ENCODE measurements at regions not wholly inside any gene's neighbourhood (a gene's known extent, or its start where the extent isn't known, plus 50 kb on each side); places are given as distances from the start of the nearest gene placed in this dataset.

DNA sequence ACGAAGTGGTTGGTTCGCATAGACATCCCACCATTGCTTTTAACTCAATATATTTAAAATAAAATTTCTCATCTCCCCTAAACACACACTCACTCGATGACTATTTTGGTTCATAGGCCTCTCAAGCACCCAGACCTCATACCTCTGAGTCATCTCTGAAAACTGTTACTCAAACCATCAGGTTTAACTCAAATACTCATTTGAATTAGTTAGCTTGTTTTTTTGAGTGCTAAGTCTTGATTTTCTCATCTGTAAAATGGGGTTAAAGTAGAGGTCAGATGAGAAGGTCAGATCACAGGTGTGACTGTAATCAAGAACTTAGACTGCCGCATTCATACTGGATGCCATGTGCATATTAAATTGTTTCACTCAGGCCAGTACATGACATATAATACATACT, 243.9 kb upstream of the TENT5A start:
- CTCF ChIA-PET, result no interaction called here
- no peak for ATAC-seq
- Mint-ChIP-seq H3K27ac (no peak overlapping the region), H3K4me1 (peaks cover 7% of the 10 kb centered on the region), H3K4me3 (no peak overlapping the region), H3K9me3 (0 out of 2 replicates have a peak, but pooled peaks cover 5% of the 10 kb centered on the region), H3K36me3 (no peaks in the 10 kb centered on the region), H3K27me3 (ENCODE audit: low read depth) (no peaks in the 10 kb centered on the region)
- no peak for DNase-seq (ENCODE audit: low spot score)
- POLR2A ChIA-PET, result no interaction called here
- no peak for TF ChIP-seq JUN (CRISPR knock-in tag; IDR thresholded peaks at IDR 0.05)
- TF ChIP-seq SMAD3 (CRISPR knock-in tag; IDR thresholded peaks at IDR 0.05; ENCODE audit: borderline replicate concordance), result no peak
- TF ChIP-seq, protein P1, sequence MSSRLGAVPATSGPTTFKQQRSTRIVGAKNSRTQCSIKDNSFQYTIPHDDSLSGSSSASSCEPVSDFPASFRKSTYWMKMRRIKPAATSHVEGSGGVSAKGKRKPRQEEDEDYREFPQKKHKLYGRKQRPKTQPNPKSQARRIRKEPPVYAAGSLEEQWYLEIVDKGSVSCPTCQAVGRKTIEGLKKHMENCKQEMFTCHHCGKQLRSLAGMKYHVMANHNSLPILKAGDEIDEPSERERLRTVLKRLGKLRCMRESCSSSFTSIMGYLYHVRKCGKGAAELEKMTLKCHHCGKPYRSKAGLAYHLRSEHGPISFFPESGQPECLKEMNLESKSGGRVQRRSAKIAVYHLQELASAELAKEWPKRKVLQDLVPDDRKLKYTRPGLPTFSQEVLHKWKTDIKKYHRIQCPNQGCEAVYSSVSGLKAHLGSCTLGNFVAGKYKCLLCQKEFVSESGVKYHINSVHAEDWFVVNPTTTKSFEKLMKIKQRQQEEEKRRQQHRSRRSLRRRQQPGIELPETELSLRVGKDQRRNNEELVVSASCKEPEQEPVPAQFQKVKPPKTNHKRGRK (CRISPR knock-in tag; IDR thresholded peaks at IDR 0.05; ENCODE audit: borderline replicate concordance), result no peak
- TF ChIP-seq ELF4 (CRISPR knock-in tag; IDR thresholded peaks at IDR 0.05; ENCODE audit: low read depth), result no peak
- TF ChIP-seq MYBL2 (CRISPR knock-in tag; IDR thresholded peaks at IDR 0.05), result no peak
- TF ChIP-seq RORB (CRISPR knock-in tag; IDR thresholded peaks at IDR 0.05), result no peak
- no peak for TF ChIP-seq IRF2 (CRISPR knock-in tag; IDR thresholded peaks at IDR 0.05; ENCODE audit: borderline replicate concordance, low read depth)
- no peak for TF ChIP-seq MAX (CRISPR knock-in tag; IDR thresholded peaks at IDR 0.05)
- TF ChIP-seq CREM (CRISPR knock-in tag; IDR thresholded peaks at IDR 0.05), result no peak
- TF ChIP-seq ZNF317 (CRISPR knock-in tag; IDR thresholded peaks at IDR 0.05; ENCODE audit: borderline replicate concordance, low read depth), result no peak
- TF ChIP-seq ZNF396 (CRISPR knock-in tag; IDR thresholded peaks at IDR 0.05; ENCODE audit: borderline replicate concordance), result no peak
- TF ChIP-seq ESRRA (CRISPR knock-in tag; IDR thresholded peaks at IDR 0.05; ENCODE audit: borderline replicate concordance), result no peak
- no peak for TF ChIP-seq USF2 (CRISPR knock-in tag; IDR thresholded peaks at IDR 0.05)
- TF ChIP-seq SOX15 (CRISPR knock-in tag; IDR thresholded peaks at IDR 0.05), result no peak
- TF ChIP-seq HMGXB4 (CRISPR knock-in tag; IDR thresholded peaks at IDR 0.05), result no peak
- TF ChIP-seq ZNF671 (CRISPR knock-in tag; IDR thresholded peaks at IDR 0.05), result no peak
- TF ChIP-seq ATF1 (CRISPR knock-in tag; IDR thresholded peaks at IDR 0.05), result no peak
- no peak for TF ChIP-seq ZNF232 (CRISPR knock-in tag; IDR thresholded peaks at IDR 0.05)
- TF ChIP-seq ETV6 (CRISPR knock-in tag; IDR thresholded peaks at IDR 0.05), result no peak

GRCh38 chr6:81995548-81996289, 243.2 kb upstream of the TENT5A start:
- POLR2A ChIA-PET, result no interaction called here
- no peak overlapping the region for H3K4me3 Mint-ChIP-seq

More at GRCh38 chr6:81995548-81996289, 243.2 kb upstream of the TENT5A start:
- no peak for TF ChIP-seq NR3C1 (CRISPR knock-in tag; conservative IDR thresholded peaks at IDR 0.05; ENCODE audit: low read depth)
- no peak for TF ChIP-seq RORB (CRISPR knock-in tag; IDR thresholded peaks at IDR 0.05)
- no peak for TF ChIP-seq MXD4 (CRISPR knock-in tag; IDR thresholded peaks at IDR 0.05; ENCODE audit: borderline replicate concordance)
- TF ChIP-seq IRF1 (CRISPR knock-in tag; IDR thresholded peaks at IDR 0.05), result no peak
- no peak for TF ChIP-seq ZNF532 (CRISPR knock-in tag; IDR thresholded peaks at IDR 0.05; ENCODE audit: borderline replicate concordance)
- Mint-ChIP-seq H3K9me3 (0 out of 2 replicates have a peak, but pooled peaks cover 5% of the 10 kb centered on the region), H3K27me3 (ENCODE audit: low read depth) (no peaks in the 10 kb centered on the region), H3K36me3 (no peaks in the 10 kb centered on the region), H3K4me1 (peaks cover 2% of the 10 kb centered on the region), H3K27ac (no peak overlapping the region)
- CTCF ChIA-PET, result no interaction called here
- no peak for DNase-seq (ENCODE audit: low spot score)
- ATAC-seq, result no peak

Data from WTC11 (cell line).